HG03175 (cell line): ENCODE measurements at regions not wholly inside any gene's neighbourhood (a gene's known extent, or its start where the extent isn't known, plus 50 kb on each side); places are given as distances from the start of the nearest gene placed in this dataset.
"Not testable (repeated sequence)": the region's sequence is repeated elsewhere in the genome, so short reads cannot be mapped to it uniquely, and the experiment has no call there.

ENCODE experiments used
- ATAC-seq: cut with Tn5 transposase; IDR thresholded peaks from one replicate; pipeline ENCODE4 v1.9.1; 2021; ENCODE audit warnings: mild to moderate bottlenecking, moderate library complexity; ENCODE audit not compliant: unreplicated experiment

DNA sequence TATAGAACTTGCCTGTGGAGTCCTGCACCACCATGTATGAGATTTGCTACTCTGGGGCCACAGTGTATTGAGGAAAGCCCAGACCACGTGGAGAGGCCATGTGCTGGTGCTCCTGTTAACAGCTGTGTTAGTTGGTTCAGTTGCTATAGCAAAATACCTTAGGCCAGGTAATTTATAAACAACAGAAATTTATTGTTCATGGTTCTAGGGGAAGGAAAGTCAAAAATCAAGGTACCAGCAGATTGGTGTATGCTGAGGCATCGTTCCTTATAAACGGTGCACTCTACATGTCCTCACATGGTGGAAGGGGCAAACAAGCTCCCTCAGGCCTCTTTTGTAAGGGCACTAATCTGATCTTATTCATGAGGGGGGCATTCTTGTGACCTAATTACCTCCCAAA, 135.9 kb upstream of the FOXN2 start:
- ATAC-seq: no peak

DNA sequence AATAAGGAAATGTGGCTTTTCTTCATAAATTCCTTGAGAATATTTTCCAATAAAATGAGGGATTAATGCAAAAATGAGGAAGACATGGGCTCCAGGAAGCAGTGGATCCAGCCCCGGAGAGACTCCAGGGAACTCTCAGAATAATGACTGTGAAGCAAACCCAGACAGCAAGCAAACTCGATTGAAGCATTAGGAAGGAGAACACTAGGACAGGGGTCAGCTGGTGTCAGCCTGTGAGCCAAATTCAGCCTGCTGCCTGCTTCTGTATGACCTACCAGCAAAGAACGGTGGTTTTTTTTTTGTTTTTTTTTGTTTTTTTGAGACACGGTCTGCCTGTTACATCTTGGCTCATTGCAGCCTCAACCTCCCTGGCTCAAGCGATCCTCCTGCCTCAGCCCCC, 133.9 kb upstream of the FOXN2 start:
- no peak for ATAC-seq

DNA sequence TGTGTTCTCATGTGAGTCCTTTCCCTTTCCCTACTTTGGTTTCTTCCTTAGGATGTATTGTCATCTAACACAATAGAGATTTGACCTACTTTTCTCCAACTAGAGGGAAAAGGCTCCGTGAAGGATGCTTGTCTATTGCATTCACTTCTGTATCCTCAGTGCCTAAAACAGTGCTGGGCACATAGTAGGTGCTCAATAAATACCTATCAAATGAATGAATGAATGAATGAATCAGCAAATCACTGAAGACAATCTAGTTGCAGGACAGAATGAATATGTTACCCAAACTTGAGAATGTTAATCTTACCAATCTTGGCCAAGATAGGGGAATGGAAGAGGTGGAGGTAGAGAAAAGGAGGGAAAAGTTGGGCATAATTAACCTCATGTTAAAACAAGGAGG, 131.2 kb upstream of the FOXN2 start:
- ATAC-seq: no peak

DNA sequence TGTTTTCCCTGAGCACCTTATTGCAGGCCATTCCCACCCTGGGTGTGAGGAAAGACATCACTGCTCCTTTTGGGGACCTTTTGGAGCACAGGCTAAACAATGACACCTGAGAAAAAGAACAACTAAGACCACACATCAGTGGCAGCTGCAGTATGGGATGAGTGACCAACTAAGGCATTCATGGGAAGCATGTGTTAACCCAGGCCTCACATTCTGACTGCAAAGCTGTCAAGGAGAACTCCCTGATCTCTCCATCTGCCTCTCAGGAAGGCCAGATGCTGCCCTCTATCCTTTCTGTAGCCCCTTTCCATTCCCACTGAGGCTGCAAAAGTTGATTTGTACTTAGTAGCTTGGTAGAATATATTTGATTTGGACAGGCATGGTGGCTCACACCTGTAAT, 130.5 kb upstream of the FOXN2 start:
- no peak for ATAC-seq

DNA sequence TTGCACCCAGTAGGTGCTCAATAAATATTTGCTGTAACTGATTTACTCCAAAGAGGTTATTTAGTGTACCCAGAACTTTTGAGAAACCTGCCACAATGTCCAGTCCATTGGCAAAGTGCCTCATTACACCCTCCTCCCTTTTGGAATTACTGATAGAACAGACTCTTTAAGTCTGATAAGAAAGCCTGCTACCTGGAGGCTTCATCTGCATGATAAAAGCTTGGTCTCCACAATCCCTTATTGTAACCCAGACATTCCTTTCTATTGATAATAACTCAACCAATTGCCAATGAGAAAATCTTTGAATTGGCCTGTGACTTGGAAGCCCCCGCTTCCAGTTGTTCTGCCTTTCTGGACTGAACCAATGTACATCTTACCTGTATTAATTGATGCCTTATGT, 127.0 kb upstream of the FOXN2 start:
- no peak for ATAC-seq

DNA sequence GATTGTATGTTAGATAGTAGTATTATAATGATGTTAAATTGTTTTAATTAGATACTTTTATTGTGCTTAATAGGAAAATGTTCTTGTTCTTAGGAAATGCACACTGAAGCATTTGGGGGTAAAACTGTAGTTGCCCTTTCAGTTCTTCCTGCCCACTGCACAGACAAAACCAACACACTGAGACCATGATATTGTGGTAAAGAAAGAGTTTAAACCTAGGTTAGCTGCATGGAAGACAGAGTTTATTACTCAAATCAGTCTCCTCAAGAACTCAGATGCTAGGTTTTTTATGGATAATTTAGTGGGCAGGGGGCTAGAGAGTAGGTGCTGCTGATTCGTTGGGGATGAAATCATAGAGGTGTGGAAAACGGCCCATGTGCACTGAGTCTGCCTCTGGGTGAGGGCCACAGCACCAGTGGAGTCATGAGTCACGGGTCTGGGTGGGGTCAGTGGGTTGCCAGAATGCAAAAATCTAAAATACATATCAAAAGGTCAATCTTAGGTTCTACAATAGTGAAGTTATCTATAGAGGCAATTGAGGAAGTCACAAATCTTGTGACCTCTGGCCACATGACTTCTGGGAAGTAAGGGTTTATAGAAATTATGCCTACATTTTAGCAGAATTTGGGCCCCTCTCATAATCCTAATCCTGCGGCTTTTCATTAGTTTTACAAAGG, 124.8 kb upstream of the FOXN2 start:
- no peak for ATAC-seq

DNA sequence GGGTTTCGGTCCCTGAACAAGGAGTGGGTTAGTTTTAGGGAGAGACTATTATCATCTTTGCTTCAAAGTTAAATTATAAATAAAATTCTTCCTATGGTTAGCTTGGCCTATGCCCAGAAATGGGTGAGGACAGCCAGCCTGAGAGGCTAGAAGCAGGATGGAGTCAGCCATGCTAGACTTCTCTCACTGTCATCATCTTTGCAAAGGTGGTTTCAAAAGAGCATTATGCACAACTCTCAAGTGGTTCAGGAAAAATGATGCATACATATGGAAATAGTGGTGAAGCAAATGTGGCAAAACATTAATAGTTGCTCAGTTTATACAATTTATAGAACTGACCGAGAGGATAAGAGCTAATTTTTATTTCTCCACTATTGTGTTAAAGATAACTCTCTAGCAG, 124.3 kb upstream of the FOXN2 start:
- no peak for ATAC-seq

DNA sequence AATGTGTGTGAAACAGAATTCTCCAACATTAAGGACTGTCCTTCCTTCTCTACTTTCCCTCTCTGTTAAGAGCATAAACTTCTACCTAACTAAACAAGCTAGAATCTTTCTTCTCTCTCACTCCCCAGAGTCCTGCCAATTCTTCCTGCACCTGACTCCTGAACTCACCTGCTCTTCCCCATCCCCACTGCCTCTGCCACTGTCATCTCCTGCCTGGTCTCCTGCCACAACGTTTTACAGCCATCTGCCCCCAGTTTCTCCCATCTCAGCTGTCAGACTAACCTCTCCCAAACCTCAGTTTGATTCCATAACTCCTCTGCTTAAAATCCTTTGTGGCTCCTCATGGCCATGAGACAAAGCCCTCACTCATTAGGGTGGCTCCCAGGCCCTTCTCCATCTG, 119.8 kb upstream of the FOXN2 start:
- no peak for ATAC-seq

DNA sequence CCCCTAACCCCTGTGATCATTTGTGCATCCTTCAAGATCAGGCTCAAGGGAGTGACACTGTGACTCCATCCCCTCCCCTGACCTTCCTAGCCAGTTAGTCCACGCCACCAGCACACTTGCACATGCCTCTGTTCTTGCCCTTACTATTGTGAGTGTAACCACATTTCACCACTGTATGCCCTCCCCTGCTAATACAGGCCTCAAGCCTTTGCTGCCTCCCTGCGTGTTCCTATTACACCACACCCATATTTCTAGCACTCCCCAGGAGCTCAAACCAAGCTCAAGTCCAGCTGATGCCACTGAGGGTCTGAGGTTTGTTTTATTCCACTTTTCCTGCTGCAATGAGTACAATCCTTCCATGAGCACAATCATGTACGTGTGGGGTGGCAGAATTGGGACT, 119.3 kb upstream of the FOXN2 start:
- no peak for ATAC-seq

DNA sequence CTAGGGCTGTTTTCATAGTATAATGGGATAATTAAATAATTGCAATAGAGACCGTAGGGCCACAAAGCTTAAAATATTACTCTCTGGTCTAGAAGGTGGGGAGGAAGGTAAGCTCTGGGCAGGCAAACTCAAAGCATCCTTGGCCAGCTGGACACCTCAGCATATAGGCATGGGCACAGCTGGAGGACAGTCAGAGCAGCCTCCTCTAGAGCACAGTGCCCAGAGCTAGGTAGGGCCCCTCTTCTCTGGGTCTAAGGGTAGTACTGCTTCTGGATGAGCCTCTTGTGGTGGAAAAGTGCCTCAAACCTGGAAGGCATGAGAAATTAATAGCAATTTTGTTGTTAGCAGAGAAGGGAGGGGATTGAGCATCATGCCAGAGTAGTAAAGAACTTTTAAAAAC, 116.9 kb upstream of the FOXN2 start:
- no peak for ATAC-seq

DNA sequence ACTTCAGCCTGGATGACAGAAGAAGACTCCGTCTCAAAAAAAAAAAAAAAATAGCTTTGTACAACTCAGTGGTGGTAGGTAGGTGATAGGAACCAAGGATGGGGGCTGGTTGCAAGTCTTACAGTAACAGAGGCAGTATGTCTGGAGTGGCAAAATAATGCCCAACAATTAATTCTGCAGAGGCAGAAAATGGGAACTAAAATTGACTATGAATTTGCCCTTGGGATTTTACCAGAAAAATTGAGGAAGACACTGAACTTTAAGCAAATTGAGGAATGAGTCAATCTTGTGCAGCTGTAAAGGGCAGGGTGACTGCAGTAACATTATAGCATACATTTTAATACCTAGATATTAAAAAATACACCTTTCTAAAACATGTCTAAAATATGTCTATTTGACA, 116.1 kb upstream of the FOXN2 start:
- no peak for ATAC-seq

DNA sequence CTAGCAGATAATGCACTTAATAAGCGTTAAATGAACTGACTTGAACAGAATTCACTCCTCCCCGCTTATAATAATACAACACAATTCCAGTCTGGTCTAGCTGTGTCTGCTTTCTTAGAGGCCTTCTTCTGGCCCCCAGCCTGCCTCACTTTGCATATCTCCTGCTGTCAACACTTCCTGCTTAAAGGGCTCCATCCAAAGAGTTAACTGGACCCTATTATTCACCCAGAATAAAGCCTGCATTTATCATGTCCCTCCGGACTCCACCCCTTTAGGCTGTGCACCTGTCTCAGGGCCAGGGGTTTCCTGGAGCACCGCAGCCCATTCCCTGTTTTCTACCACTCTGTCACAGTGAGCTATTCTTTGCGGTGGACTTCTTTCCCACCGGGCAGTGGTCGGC, 115.4 kb upstream of the FOXN2 start:
- no peak for ATAC-seq

DNA sequence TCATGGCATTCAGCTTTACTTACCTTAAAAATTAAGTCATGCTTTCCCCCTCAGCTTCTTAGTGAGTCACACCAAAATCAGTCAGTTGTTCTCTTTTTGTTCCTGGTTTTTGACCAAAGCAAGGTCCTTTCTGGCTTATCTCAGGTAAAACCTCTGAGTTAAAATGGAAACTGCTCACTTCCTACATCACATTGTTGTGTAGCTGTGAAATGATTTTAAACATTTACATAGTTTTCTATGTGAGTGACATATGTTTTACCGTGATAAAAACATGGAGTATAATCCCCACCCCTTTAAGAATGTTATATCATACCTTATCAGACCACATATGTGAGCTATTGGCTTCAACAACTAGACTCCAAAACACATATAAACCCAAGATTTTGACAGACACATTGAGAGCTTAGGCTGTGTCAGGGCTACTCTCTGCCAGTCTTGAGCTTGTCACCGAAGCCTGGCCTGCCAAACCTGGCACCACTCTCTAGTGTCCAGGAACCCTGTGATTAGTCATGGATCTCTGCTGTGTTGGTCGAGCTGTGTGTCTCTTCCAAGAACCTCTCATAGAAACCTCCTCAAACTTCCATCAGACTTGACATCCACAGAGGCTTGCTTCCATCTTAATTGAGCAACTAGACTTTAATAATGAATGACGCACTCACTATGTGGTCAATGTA, 113.7 kb upstream of the FOXN2 start:
- ATAC-seq: no peak

DNA sequence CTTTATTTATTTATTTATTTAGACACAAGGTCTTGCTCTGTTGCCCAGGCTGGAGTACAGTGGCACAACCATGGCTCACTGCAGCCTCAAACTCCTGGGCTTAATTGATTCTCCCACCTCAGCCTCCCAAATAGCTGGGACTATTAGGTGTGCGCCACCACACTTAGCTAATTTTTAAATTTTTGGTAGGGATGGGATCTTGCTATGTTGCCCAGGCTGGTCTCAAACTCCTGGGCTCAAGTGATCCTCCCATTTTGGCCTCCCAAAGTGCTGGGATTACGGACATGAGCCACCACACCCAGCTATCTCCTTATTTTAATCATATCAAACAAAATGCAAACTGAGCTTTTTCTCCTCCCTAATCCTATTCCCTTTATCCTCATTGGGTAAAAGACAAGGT, 113.0 kb upstream of the FOXN2 start:
- not testable (repeated sequence) for ATAC-seq

DNA sequence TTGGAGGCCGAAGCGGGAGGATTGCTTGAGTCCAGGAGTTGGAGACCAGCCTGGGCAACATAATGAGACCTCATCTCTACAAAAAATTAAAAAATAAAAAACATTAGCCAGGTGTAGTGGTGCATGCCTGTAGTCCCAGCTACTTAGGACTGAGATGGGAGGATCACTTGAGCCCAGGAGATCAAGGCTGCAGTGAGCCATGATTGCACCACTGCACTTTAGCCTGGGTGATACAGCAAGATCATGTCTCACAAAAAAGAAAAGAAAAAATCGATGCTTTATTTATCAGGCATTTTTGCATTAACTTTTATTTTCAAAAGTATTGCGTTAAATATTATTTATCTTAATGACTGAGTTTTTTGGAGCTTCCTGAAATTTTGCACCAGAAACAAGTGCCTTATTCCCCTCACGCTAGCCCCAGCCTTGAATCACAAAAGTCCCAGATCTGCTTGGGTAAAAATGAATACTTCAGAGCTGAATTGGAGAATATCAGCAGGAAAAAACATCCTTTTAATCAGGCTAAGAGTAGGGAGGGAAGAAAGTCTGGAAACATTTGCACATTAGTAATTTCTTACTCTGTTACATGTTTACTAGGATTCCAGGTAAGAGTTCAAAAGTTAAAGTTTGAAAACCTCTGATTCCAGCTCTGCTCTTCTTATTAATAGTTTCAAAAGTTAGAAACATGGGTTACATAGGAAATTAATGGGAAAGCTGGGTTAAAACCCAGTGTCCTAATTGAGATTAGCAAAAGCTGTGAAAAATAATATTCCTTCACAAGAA, 111.4 kb upstream of the FOXN2 start:
- ATAC-seq: no peak

DNA sequence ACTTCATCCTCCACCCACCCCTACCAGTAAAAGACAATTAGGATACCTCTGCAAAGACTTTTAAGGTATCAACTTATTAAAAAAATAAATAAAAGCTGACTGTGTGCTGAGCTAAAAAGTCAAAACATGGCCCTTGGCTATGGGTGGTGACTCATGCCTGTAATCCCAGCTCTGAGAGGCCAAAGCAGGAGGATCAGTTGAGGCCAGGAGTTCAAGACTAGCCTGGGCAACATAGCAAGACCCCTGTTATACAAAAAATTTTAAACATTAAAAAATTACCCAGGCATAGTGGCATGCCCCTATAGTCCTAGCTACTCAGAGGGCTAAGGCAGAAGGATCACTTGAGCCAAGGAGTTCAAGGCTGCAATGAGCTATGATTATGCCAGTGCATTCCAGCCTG, 110.8 kb upstream of the FOXN2 start:
- ATAC-seq: no peak

DNA sequence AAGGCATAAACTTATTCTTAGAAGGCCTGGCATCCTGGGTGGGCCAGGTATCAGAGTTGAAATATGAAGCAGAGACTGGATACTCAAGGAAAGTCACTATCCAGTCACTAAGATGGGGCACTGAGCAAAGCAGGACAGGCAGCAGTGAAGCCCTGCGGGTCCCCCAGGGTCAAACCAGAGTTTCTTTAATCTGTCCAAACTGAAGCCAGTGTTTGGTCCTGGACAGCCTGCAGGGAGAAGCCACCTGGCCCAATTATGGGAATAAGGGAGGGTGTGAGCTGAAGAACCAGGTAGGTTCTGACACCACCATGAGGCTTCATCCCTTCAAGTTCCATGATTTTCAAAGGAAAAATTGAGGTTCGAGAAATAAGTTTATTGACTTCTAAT, 109.7 kb upstream of the FOXN2 start:
- no peak for ATAC-seq

DNA sequence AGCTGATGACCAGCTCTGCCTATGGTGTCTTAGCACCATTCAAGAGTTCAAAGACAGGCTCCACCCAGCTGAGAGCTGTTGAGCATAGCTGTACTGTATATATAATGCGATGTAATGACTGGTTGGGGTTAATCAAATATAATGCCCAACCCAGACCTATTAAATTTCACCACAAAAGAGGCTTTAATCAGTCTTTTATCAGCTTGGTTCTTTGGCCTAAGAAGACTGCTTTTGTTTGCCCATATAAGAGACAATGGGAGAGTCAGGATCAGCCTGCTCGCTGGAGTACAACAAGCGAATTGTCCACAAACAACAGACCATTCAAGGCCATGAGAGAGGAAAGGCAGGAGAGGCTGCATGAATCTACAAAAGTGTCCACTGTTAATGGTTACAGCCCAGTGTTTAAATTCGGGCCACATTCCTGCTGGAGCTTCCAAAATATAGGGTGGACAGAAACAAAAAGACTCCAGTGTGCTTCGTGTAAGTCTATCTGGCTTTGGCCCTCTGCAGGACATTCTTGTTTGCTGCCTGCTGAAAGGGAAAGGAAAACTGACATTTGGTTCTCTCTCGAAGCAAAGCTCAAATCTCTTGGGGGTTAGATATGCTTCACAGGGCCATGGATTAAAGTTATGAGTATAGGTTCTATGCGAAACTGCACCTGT, 109.2 kb upstream of the FOXN2 start:
- ATAC-seq: peak; percentile 85

DNA sequence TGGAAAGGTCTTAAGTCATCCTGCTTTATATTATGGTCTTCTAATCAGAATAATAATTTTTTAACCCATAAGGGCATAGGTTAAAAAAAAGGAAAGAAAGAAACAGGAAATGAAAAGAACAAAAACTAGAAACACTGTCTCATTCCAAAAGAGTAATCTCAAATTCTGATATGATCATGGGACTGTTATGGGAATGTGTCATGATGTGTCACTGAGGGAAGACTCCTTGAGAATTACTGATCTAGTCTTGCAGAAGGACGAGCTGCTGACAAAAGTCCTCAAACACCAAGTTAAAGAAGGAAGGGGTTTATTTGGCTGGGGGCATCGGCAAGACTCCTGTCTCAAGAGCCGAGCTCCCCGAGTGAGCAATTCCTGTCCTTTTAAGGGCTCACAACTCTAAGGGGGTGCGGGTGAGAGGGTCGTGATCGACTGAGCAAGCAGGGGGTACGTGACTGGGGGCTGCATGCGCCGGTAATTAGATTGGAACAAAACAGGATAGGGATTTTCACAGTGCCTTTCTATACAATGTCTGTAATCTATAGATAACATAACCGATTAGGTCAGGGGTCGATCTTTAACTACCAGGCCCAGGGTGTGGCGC, 108.3 kb upstream of the FOXN2 start:
- ATAC-seq: not testable (repeated sequence)

DNA sequence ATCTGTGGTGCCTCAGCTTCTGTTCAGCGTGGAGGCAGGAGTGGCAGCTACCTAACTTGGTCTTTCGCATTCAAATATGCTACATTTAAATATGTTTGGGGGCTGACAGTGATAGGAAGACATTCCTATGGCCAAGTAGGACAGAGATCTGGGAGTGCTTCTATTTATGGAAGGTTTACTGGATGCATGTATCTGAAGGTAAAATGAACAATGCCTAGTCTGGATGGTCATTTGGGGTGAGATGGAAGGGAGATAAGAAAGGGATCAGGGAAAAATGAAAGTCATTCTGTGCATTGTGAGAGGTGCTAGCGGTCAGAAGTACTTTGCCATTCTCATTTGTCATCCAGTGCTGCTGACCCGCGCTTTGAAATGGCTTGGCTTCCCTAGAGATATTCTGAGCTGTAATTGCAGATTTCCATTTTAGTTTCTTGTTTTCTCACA, 107.3 kb upstream of the FOXN2 start:
- ATAC-seq: no peak

DNA sequence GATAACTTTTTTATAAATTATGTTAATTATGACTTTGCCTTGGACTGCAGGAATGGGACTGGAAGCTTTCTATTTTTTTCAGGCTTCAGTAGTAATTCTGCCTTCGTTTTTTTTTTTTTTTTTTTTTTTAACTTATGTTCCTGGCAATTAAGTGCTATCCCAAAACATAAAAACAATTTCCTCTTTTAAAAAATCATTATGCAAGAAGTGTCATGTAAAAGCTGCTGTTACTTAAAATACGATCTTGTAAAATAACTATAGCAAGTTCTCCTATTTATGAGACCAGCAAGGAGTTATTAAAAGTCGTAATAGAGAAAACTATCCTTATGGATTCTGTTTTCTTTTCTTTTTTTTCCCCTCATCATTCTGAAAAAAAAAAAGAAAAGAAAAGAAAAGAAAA, 106.6 kb upstream of the FOXN2 start:
- ATAC-seq: no peak
